Skin epidermis (tissue), 12 donors: ENCODE measurements at regions not wholly inside any gene's neighbourhood (a gene's known extent, or its start where the extent isn't known, plus 50 kb on each side); places are given as distances from the start of the nearest gene placed in this dataset.

Experiments
- H3K27ac ChIP-seq, 21 experiments: fragments of 200-600 bp; sonication (generic) in 11 of 21; one replicate each; pipeline ENCODE4 v1.5.0; 2020; ENCODE audit warnings: mild to moderate bottlenecking in 3 of 21, inconsistent platforms in 2 of 21, moderate library complexity in 2 of 21
- H3K4me3 ChIP-seq, 7 experiments: fragments of 200-600 bp; sonication (generic) in 2 of 7; one replicate each; pipeline ENCODE4 v1.5.0; 2020; ENCODE audit warnings: inconsistent platforms in 2 of 7, mild to moderate bottlenecking in 2 of 7, moderate library complexity in 1 of 7

GRCh38 chr6:154675602-154676088 is 57.6 kb upstream of the SCAF8 start:
- no peak overlapping the region for H3K4me3 ChIP-seq
- no peak overlapping the region for H3K27ac ChIP-seq

- H3K4me3 ChIP-seq, result no peak overlapping the region
- H3K27ac ChIP-seq, result no peak overlapping the region
Observed at GRCh38 chr6:154682633-154683125, 50.5 kb upstream of the SCAF8 start.
